ENCODE measurements at regions not wholly inside any gene's neighbourhood (a gene's known extent, or its start where the extent isn't known, plus 50 kb on each side); places are given as distances from the start of the nearest gene placed in this dataset.
"Not testable (repeated sequence)": the region's sequence is repeated elsewhere in the genome, so short reads cannot be mapped to it uniquely, and the experiment has no call there.

GRCh38 chr17:14451729-14452191 is 150.9 kb downstream of the HS3ST3B1 start:
- DNase-seq (ENCODE audit: extremely low read depth, low read depth, low spot score): no peak

GRCh38 chr17:14448818-14449217 is 147.9 kb downstream of the HS3ST3B1 start:
- no peak for DNase-seq (ENCODE audit: extremely low read depth, low read depth, low spot score)

- no peak for DNase-seq (ENCODE audit: extremely low read depth, low read depth, low spot score)
Observed at GRCh38 chr17:14446825-14447224, 145.9 kb downstream of the HS3ST3B1 start.

GRCh38 chr17:14444915-14445314 is 144.0 kb downstream of the HS3ST3B1 start:
- no peak for DNase-seq (ENCODE audit: extremely low read depth, low read depth, low spot score)

- DNase-seq (ENCODE audit: extremely low read depth, low read depth, low spot score): no peak
Observed at GRCh38 chr17:14442798-14443528, 142.1 kb downstream of the HS3ST3B1 start.

GRCh38 chr17:14437176-14437575 is 136.3 kb downstream of the HS3ST3B1 start:
- no peak for DNase-seq (ENCODE audit: extremely low read depth, low read depth, low spot score)

- no peak for DNase-seq (ENCODE audit: extremely low read depth, low read depth, low spot score)
Observed at GRCh38 chr17:14436266-14436665, 135.4 kb downstream of the HS3ST3B1 start.

- no peak for DNase-seq (ENCODE audit: extremely low read depth, low read depth, low spot score)
Observed at GRCh38 chr17:14434506-14434905, 133.6 kb downstream of the HS3ST3B1 start.

- no peak for DNase-seq (ENCODE audit: extremely low read depth, low read depth, low spot score)
Observed at GRCh38 chr17:14432079-14432478, 131.2 kb downstream of the HS3ST3B1 start.

- no peak for DNase-seq (ENCODE audit: extremely low read depth, low read depth, low spot score)
Observed at GRCh38 chr17:14429084-14429483, 128.2 kb downstream of the HS3ST3B1 start.

- DNase-seq (ENCODE audit: extremely low read depth, low read depth, low spot score): no peak
Observed at GRCh38 chr17:14428648-14429029, 127.8 kb downstream of the HS3ST3B1 start.

GRCh38 chr17:14427900-14428647 is 127.2 kb downstream of the HS3ST3B1 start:
- no peak for DNase-seq (ENCODE audit: extremely low read depth, low read depth, low spot score)

- DNase-seq (ENCODE audit: extremely low read depth, low read depth, low spot score): not testable (repeated sequence)
Observed at GRCh38 chr17:14423156-14423555, 122.3 kb downstream of the HS3ST3B1 start.

- DNase-seq (ENCODE audit: extremely low read depth, low read depth, low spot score): no peak
Observed at GRCh38 chr17:14417336-14417735, 116.5 kb downstream of the HS3ST3B1 start.

GRCh38 chr17:14409292-14409691 is 108.4 kb downstream of the HS3ST3B1 start:
- no peak for DNase-seq (ENCODE audit: extremely low read depth, low read depth, low spot score)

GRCh38 chr17:14407541-14407940 is 106.7 kb downstream of the HS3ST3B1 start:
- DNase-seq (ENCODE audit: extremely low read depth, low read depth, low spot score): no peak

- DNase-seq (ENCODE audit: extremely low read depth, low read depth, low spot score): no peak
Observed at GRCh38 chr17:14405189-14405588, 104.3 kb downstream of the HS3ST3B1 start.
